K562 (cell line): ENCODE measurements at regions not wholly inside any gene's neighbourhood (a gene's known extent, or its start where the extent isn't known, plus 50 kb on each side); places are given as distances from the start of the nearest gene placed in this dataset.

ENCODE experiments used
- ATAC-seq: fragments of 200-7000 bp; cut with Tn5 transposase; 3 replicates; pipeline ENCODE4 v1.9.1; 2020; ENCODE audit warnings: moderate library complexity
- BruUV-seq: library from RNA; stranded (reverse); fragments of 400-500 nt; replicated peaks from 2 replicates; lab custom pipeline; 2021; lab: Mats Ljungman, UMichigan
- CTCF ChIA-PET: fragments of 300-600 bp; formaldehyde crosslinking; extraction: SDS; loops from one replicate; lab custom pipeline; 2021; ENCODE audit warnings: low intra/inter-chr PET ratio; lab: Yijun Ruan, JAX
- POLR2A ChIA-PET: fragments of 300-600, 350-650 bp; sonication (Branson Sonifier 250); formaldehyde crosslinking; extraction: SDS; loops from one replicate; lab custom pipeline; 2021; ENCODE audit warnings: antibody characterized with exemption, inconsistent platforms; lab: Yijun Ruan, JAX
- DNase-seq, 4 experiments: peaks; one replicate each; pipeline versions ENCODE4 v3.0.0 to v3.0.0-alpha.2; 2011 to 2018; ENCODE audit warnings: low spot score in 3 of 4, mixed read lengths in 3 of 4; ENCODE audit errors: extremely low read depth in 1 of 4
- FAIRE-seq: peaks from 2 replicates; lab custom pipeline; 2011; peaks lifted over from hg19 to GRCh38; lab: Jason Lieb, UNC
- H2AFZ ChIP-seq: 2 replicates; pipeline ENCODE4 v1.6.0; 2011; ENCODE audit warnings: low read depth, low read length, control low read depth, inconsistent platforms
- H3K27ac ChIP-seq: fragments of 200-600 bp; 3 replicates; pipeline ENCODE4 v1.8.0; 2011; ENCODE audit warnings: low read depth, mild to moderate bottlenecking, control low read depth, inconsistent platforms, low read length, moderate library complexity, mixed read lengths; ENCODE audit errors: extremely low read depth
- H3K27me3 ChIP-seq, 2 experiments: fragments of 300-600 bp in 1 of 2; 2 replicates in 1 of 2; 3 replicates in 1 of 2; pipeline versions ENCODE4 v1.6.0 to v1.8.0; 2011; ENCODE audit warnings: inconsistent platforms in 2 of 2, low read length in 2 of 2, mild to moderate bottlenecking in 1 of 2, mixed read lengths in 1 of 2, moderate library complexity in 1 of 2; ENCODE audit not compliant: control insufficient read depth in 2 of 2, insufficient read depth in 2 of 2
- H3K36me3 ChIP-seq: fragments of 300-600 bp; 3 replicates; pipeline ENCODE4 v1.8.0; 2011; ENCODE audit warnings: mild to moderate bottlenecking, low read length, inconsistent platforms; ENCODE audit not compliant: control insufficient read depth, insufficient read depth
- H3K4me1 ChIP-seq, 2 experiments: fragments of 200-600 bp in 1 of 2; replicated peaks in 1 of 2; 2 replicates in 1 of 2; 3 replicates in 1 of 2; pipeline versions ENCODE4 v1.5.1 to v1.8.0; 2011; ENCODE audit warnings: inconsistent platforms in 2 of 2, low read length in 2 of 2, mild to moderate bottlenecking in 1 of 2, mixed read lengths in 1 of 2, moderate library complexity in 1 of 2; ENCODE audit not compliant: control insufficient read depth in 2 of 2, insufficient read depth in 2 of 2
- H3K4me2 ChIP-seq: 2 replicates; pipeline ENCODE4 v1.6.1; 2011; ENCODE audit warnings: low read length, control low read depth, inconsistent platforms, mixed read lengths; ENCODE audit not compliant: insufficient read depth
- H3K4me3 ChIP-seq: fragments of 200-600 bp; sonication (generic), shearing (Covaris generic); 2 replicates; pipeline ENCODE4 v1.5.1; 2016; ENCODE audit warnings: control low read depth, inconsistent platforms
- H3K79me2 ChIP-seq: fragments of 200-600 bp; 3 replicates; pipeline ENCODE4 v1.8.0; 2011; ENCODE audit warnings: low read length, inconsistent platforms; ENCODE audit not compliant: control insufficient read depth, insufficient read depth
- H3K9ac ChIP-seq, 2 experiments: 2 replicates each; pipeline versions ENCODE4 v1.6.0 to v1.6.1; 2011; ENCODE audit warnings: low read depth in 2 of 2, low read length in 2 of 2, control low read depth in 1 of 2, inconsistent platforms in 1 of 2, mild to moderate bottlenecking in 1 of 2, mixed read lengths in 1 of 2; ENCODE audit not compliant: insufficient read depth in 1 of 2
- H3K9me1 ChIP-seq: one replicate; pipeline ENCODE4 v1.6.0; 2011; ENCODE audit warnings: inconsistent platforms, mild to moderate bottlenecking, low read length, moderate library complexity; ENCODE audit not compliant: control insufficient read depth, insufficient read depth
- H3K9me3 ChIP-seq: replicated peaks from 2 replicates; pipeline ENCODE4 v1.5.1; 2011; ENCODE audit warnings: low read depth, low read length, inconsistent platforms; ENCODE audit not compliant: control insufficient read depth, insufficient read depth
- H4K20me1 ChIP-seq: replicated peaks from 2 replicates; pipeline ENCODE4 v1.6.1; 2011; ENCODE audit warnings: low read length, inconsistent platforms, mixed read lengths; ENCODE audit not compliant: control insufficient read depth, insufficient read depth
- SMAD1 ChIP-seq: fragments of 150-350 bp; IDR thresholded peaks from 2 replicates; pipeline ENCODE4 v1.6.1; 2014; ENCODE audit warnings: low read length, low read depth; ENCODE audit not compliant: partially characterized antibody
- SMAD2 ChIP-seq: fragments of 150-350 bp; IDR thresholded peaks from 2 replicates; pipeline ENCODE4 v1.6.1; 2014; ENCODE audit warnings: low read depth, mild to moderate bottlenecking, low read length
- TCF7L2 ChIP-seq: fragments of 150-350 bp; IDR thresholded peaks from 2 replicates; pipeline ENCODE4 v1.6.1; 2016; ENCODE audit warnings: low read depth, mild to moderate bottlenecking, low read length, moderate library complexity
- XRCC3 ChIP-seq: fragments of 450-650 bp; IDR thresholded peaks from 2 replicates; pipeline ENCODE4 v1.6.1; 2017; ENCODE audit warnings: mild to moderate bottlenecking, moderate library complexity
- XRCC4 ChIP-seq: IDR thresholded peaks from one replicate; pipeline ENCODE4 v1.6.1; 2011; ENCODE audit not compliant: insufficient read depth, insufficient read length; ENCODE audit errors: extremely low read depth
- ZNF12 ChIP-seq: sonication (generic); formaldehyde crosslinking; IDR thresholded peaks from 2 replicates; pipeline ENCODE4 v1.4.0; 2020; ENCODE audit warnings: mild to moderate bottlenecking, missing genetic modification reagents
- ZNF583 ChIP-seq: fragments of 250-450 bp; sonication (Bioruptor Pico); IDR thresholded peaks from 2 replicates; pipeline ENCODE4 v1.4.0; 2020
- WGBS: fragments of 100-300 bp; shearing (Covaris generic); methylation state at CpG from one replicate; pipeline ENCODE4 v1.1.6; 2016; ENCODE audit warnings: low coverage, mixed read lengths; ENCODE audit not compliant: insufficient coverage; ENCODE audit errors: missing lambda C conversion rate; 5-methylcytosine and 5-hydroxymethylcytosine counted together
- in situ Hi-C: fragments of 300-500 bp; cut with MboI; formaldehyde crosslinking; loops from 4 replicates; pipeline ENCODE4 v1.15.0; 2018; ENCODE audit warnings: inconsistent platforms, mixed read lengths
- intact Hi-C: fragments of 100-400 bp; cut with micrococcal nuclease; formaldehyde crosslinking; loops from 2 replicates; pipeline ENCODE4 v1.14.2; 2022
- TF ChIP-seq, protein P1 (sequence below): sonication (generic); formaldehyde crosslinking; IDR thresholded peaks from 2 replicates; pipeline ENCODE4 v1.8.1; 2022; ENCODE audit warnings: missing genetic modification reagents
- TF ChIP-seq, protein P2 (sequence below): fragments of 250-450 bp; sonication (Bioruptor Pico); IDR thresholded peaks from 2 replicates; pipeline ENCODE4 v1.5.0; 2021; ENCODE audit warnings: mild to moderate bottlenecking, moderate library complexity
- TF ChIP-seq, protein P3 (sequence below), 2 experiments: fragments of 200-800 bp in 1 of 2; sonication (Bioruptor generic) in 1 of 2; sonication (generic) in 1 of 2; formaldehyde crosslinking in 1 of 2; IDR thresholded peaks in 1 of 2; conservative IDR thresholded peaks in 1 of 2; 2 replicates each; pipeline versions ENCODE4 v1.5.0 to v1.6.1; 2016 to 2020; ENCODE audit warnings: missing compliant biosample characterization in 1 of 2, missing genetic modification characterization in 1 of 2, missing genetic modification reagents in 1 of 2

DNA sequence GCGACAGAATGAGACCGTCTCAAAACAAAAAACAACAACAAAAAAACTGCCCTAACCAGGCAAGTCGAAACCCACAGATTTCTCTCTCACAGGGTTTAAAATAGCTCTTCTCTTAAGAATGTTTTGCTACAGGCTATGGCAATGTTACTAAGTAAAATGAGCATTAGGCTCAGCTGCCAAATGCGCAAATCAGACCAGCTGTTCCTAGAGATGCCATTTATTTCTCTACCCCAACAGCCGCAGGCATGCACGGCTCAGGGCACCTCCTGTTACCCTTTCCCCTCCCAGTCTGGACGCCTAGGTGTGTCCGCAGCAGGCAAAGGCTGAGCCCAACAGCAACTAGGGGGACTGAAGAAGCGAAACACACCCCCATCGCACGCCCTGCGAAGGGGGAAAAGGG is 168.3 kb upstream of the MBL2 start:
- intact Hi-C loops: no loop called here
- no peaks in the 10 kb centered on the region for H3K9me3 ChIP-seq
- FAIRE-seq (no peak), DNase-seq (peak in 1 of 4 experiments; percentile 4), ATAC-seq (no peak)
- no peak overlapping the region for H3K27ac ChIP-seq
- no peak overlapping the region for H3K4me2 ChIP-seq
- H3K79me2 ChIP-seq: no peaks in the 10 kb centered on the region
- TF ChIP-seq, protein P1, sequence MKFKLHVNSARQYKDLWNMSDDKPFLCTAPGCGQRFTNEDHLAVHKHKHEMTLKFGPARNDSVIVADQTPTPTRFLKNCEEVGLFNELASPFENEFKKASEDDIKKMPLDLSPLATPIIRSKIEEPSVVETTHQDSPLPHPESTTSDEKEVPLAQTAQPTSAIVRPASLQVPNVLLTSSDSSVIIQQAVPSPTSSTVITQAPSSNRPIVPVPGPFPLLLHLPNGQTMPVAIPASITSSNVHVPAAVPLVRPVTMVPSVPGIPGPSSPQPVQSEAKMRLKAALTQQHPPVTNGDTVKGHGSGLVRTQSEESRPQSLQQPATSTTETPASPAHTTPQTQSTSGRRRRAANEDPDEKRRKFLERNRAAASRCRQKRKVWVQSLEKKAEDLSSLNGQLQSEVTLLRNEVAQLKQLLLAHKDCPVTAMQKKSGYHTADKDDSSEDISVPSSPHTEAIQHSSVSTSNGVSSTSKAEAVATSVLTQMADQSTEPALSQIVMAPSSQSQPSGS: no peak
- in situ Hi-C loops: no loop called here
- no peaks in the 10 kb centered on the region for H3K9me1 ChIP-seq
- no peaks in the 10 kb centered on the region for H3K27me3 ChIP-seq
- no TSS peak for BruUV-seq
- H3K36me3 ChIP-seq: no peaks in the 10 kb centered on the region
- H3K4me1 ChIP-seq: no peaks in the 10 kb centered on the region
- H3K9ac ChIP-seq: no peak overlapping the region
- ChIA-PET CTCF (no interaction called here), POLR2A (no interaction called here)
- H4K20me1 ChIP-seq: no peaks in the 10 kb centered on the region
- H2AFZ ChIP-seq: no peak overlapping the region
- no peak overlapping the region for H3K4me3 ChIP-seq
- WGBS: 0% methylated on average over 12 of the region's 12 CpGs

DNA sequence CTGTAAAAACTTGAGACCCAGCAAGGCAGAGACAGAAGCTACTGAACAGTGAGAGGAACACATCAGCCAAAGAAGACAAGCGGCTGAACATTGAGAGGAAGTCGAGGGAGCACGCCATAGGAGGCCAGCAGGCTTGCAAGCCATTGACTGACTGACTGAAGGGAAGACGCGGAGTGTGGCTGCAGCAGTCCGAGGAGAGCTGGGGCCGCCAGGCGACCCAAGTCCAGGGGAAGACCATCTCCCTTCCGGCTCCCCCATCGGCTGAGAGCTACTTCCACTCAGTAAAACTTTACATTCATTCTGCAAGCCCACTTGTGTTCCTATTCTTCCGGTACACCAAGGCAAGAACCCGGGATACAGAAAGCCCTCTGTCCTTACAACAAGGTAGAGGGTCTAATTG is 167.3 kb upstream of the MBL2 start:
- no peak for DNase-seq
- 1% methylated on average over 11 of the region's 12 CpGs for WGBS
- CTCF ChIA-PET: no interaction called here
- BruUV-seq: no TSS peak
- Histone ChIP-seq H3K4me3 (no peak overlapping the region), H3K9me1 (no peaks in the 10 kb centered on the region), H3K27me3 (no peaks in the 10 kb centered on the region), H3K9me3 (no peaks in the 10 kb centered on the region), H4K20me1 (no peaks in the 10 kb centered on the region), H3K4me2 (no peak overlapping the region), H3K79me2 (no peaks in the 10 kb centered on the region), H3K27ac (no peak overlapping the region), H3K9ac (no peak overlapping the region), H3K36me3 (no peaks in the 10 kb centered on the region), H3K4me1 (no peaks in the 10 kb centered on the region), H2AFZ (no peak overlapping the region)
- no peak for ATAC-seq
- in situ Hi-C loops: no loop called here
- intact Hi-C loops: no loop called here
- POLR2A ChIA-PET: interaction anchor here (0.6 kb wide), 1 partner anchor 513 kb away, joined by 4 read pairs; no protein-coding TSS in a partner anchor
- no peak for FAIRE-seq
- TF ChIP-seq TCF7L2 (no peak), ZNF12 (CRISPR knock-in tag) (no peak), SMAD2 (no peak), XRCC4 (no peak), XRCC3 (no peak), SMAD1 (no peak), ZNF583 (CRISPR knock-in tag) (no peak)
- TF ChIP-seq, protein P2, sequence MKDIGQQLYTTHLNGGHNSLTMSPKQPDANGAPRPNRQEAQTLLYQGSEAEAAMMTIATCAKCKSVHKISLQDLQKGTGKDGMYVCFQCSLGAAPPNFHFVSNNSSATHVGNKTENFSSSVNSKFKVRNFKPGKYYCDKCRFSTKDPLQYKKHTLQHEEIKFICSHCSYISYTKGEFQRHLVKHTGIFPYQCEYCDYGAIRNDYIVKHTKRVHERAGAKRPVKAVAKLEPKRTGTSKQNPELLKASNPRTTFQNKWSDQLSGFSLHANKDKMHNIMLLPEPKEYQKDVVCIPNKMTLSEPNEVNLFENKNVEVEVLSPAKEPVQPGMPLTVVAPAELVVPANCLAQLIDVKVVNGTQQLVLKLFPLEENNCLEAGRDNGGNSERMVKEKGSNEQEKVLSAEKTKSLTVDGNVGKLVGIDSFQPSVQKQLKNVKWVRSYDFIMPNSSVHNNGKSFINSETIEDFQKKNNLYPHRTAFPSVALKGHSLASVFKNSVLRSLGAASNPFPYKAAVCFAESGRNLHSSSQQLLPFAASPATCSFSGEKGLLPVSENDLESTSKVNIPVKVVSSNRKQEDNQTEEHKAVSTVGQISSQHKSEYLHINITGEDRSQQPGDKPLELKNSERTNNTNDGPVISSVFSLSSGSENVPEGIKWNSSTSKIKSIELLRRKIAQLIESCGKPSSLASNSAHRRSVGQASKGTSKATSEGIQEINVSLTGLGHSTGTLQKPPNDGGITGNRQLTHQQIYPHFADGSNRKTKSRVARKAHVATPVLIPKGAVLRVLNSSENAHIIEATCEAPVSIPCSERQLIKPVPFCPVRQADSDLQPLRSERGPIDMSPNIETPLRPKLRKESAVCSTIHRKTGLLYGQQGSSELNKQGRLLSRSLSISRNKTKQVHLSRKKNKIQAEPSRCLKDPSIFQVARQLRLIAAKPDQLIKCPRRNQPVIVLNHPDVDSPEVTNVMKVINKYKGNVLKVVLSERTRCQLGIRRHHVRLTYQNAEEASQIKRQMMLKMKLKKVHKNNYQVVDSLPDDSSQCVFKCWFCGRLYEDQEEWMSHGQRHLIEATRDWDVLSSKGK (CRISPR knock-in tag): no peak
- TF ChIP-seq, protein P3, sequence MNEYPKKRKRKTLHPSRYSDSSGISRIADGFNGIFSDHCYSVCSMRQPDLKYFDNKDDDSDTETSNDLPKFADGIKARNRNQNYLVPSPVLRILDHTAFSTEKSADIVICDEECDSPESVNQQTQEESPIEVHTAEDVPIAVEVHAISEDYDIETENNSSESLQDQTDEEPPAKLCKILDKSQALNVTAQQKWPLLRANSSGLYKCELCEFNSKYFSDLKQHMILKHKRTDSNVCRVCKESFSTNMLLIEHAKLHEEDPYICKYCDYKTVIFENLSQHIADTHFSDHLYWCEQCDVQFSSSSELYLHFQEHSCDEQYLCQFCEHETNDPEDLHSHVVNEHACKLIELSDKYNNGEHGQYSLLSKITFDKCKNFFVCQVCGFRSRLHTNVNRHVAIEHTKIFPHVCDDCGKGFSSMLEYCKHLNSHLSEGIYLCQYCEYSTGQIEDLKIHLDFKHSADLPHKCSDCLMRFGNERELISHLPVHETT (CRISPR knock-in tag; conservative IDR thresholded peaks at IDR 0.05 in 1 of 2, IDR thresholded peaks at IDR 0.05 in 1 of 2): no peak
